DND-41 (cell line): ENCODE measurements at regions not wholly inside any gene's neighbourhood (a gene's known extent, or its start where the extent isn't known, plus 50 kb on each side); places are given as distances from the start of the nearest gene placed in this dataset.

ENCODE experiments used
- ATAC-seq: fragments of 200-7000 bp; cut with Tn5 transposase; 3 replicates; pipeline ENCODE4 v1.9.1; 2021; ENCODE audit warnings: low read depth; ENCODE audit not compliant: insufficient read depth
- DNase-seq: peaks from one replicate; pipeline ENCODE4 v3.0.0-alpha.2; 2020
- H2AFZ ChIP-seq: 2 replicates; pipeline ENCODE4 v1.6.0; 2012; ENCODE audit warnings: low read depth, low read length
- H3K27ac ChIP-seq: 2 replicates; pipeline ENCODE4 v1.5.1; 2012; ENCODE audit warnings: low read length, inconsistent platforms
- H3K27me3 ChIP-seq: fragments of 200-600 bp; sonication (generic); 2 replicates; pipeline ENCODE4 v1.6.0; 2012; ENCODE audit warnings: low read length, mild to moderate bottlenecking, inconsistent platforms; ENCODE audit not compliant: insufficient read depth, poor library complexity
- H3K36me3 ChIP-seq: 2 replicates; pipeline ENCODE4 v1.5.1; 2012; ENCODE audit warnings: low read length, inconsistent platforms; ENCODE audit not compliant: insufficient read depth
- H3K4me1 ChIP-seq: 2 replicates; pipeline ENCODE4 v1.5.1; 2012; ENCODE audit warnings: mild to moderate bottlenecking, low read length; ENCODE audit not compliant: insufficient read depth
- H3K4me2 ChIP-seq: 2 replicates; pipeline ENCODE4 v1.6.0; 2012; ENCODE audit warnings: mild to moderate bottlenecking, moderate library complexity, low read length, inconsistent platforms; ENCODE audit not compliant: insufficient read depth
- H3K4me3 ChIP-seq, 2 experiments: fragments of 200-600 bp in 1 of 2; shearing (Covaris generic) in 1 of 2; 2 replicates each; pipeline ENCODE4 v1.5.1; 2012 to 2016; ENCODE audit warnings: inconsistent platforms in 2 of 2, low read length in 2 of 2, mild to moderate bottlenecking in 2 of 2, low read depth in 1 of 2, moderate library complexity in 1 of 2
- H3K79me2 ChIP-seq: 2 replicates; pipeline ENCODE4 v1.6.0; 2012; ENCODE audit warnings: low read length, inconsistent platforms; ENCODE audit not compliant: insufficient read depth
- H3K9ac ChIP-seq: 2 replicates; pipeline ENCODE4 v1.6.0; 2012; ENCODE audit warnings: low read depth, mild to moderate bottlenecking, inconsistent platforms, low read length, moderate library complexity
- H3K9me3 ChIP-seq: 2 replicates; pipeline ENCODE4 v1.5.1; 2012; ENCODE audit warnings: low read length, moderate library complexity, mild to moderate bottlenecking, inconsistent platforms; ENCODE audit not compliant: insufficient read depth, severe bottlenecking
- H4K20me1 ChIP-seq: 2 replicates; pipeline ENCODE4 v1.6.0; 2012; ENCODE audit warnings: low read length; ENCODE audit not compliant: insufficient read depth
- EZH2 ChIP-seq: IDR thresholded peaks from 3 replicates; pipeline ENCODE4 v1.6.1; 2012; ENCODE audit warnings: borderline replicate concordance, low read depth, mild to moderate bottlenecking, moderate library complexity, low read length, inconsistent platforms; ENCODE audit not compliant: severe bottlenecking
- TF ChIP-seq, protein P1 (sequence below): IDR thresholded peaks from 2 replicates; pipeline ENCODE4 v1.5.1; 2012; ENCODE audit warnings: borderline replicate concordance, low read length, moderate library complexity, mild to moderate bottlenecking; ENCODE audit not compliant: poor library complexity, severe bottlenecking; ENCODE audit errors: extremely low read depth

GRCh38 chr10:78966182-78966787 is 102.5 kb upstream of the ZMIZ1 start:
- no peak overlapping the region for H3K9ac ChIP-seq
- no peak overlapping the region for H2AFZ ChIP-seq

GRCh38 chr10:78966844-78967488 is 101.8 kb upstream of the ZMIZ1 start:
- ATAC-seq, result no peak
- H3K4me1 ChIP-seq, result no peaks in the 10 kb centered on the region

More at GRCh38 chr10:78966182-78966787, 102.5 kb upstream of the ZMIZ1 start:
- H3K27ac ChIP-seq, result no peak overlapping the region
- DNase-seq (no peak), ATAC-seq (no peak)
- H3K27me3 ChIP-seq, result peaks cover 6% of the 10 kb centered on the region
- no peak overlapping the region for H3K4me2 ChIP-seq
- H3K4me3 ChIP-seq, result no peak overlapping the region
- H3K36me3 ChIP-seq, result no peaks in the 10 kb centered on the region
- no peaks in the 10 kb centered on the region for H3K9me3 ChIP-seq
- no peaks in the 10 kb centered on the region for H4K20me1 ChIP-seq
- no peaks in the 10 kb centered on the region for H3K4me1 ChIP-seq
- H3K79me2 ChIP-seq, result no peaks in the 10 kb centered on the region
- TF ChIP-seq, protein P1, sequence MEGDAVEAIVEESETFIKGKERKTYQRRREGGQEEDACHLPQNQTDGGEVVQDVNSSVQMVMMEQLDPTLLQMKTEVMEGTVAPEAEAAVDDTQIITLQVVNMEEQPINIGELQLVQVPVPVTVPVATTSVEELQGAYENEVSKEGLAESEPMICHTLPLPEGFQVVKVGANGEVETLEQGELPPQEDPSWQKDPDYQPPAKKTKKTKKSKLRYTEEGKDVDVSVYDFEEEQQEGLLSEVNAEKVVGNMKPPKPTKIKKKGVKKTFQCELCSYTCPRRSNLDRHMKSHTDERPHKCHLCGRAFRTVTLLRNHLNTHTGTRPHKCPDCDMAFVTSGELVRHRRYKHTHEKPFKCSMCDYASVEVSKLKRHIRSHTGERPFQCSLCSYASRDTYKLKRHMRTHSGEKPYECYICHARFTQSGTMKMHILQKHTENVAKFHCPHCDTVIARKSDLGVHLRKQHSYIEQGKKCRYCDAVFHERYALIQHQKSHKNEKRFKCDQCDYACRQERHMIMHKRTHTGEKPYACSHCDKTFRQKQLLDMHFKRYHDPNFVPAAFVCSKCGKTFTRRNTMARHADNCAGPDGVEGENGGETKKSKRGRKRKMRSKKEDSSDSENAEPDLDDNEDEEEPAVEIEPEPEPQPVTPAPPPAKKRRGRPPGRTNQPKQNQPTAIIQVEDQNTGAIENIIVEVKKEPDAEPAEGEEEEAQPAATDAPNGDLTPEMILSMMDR, result no peak
- TF ChIP-seq EZH2, result no peak

DNA sequence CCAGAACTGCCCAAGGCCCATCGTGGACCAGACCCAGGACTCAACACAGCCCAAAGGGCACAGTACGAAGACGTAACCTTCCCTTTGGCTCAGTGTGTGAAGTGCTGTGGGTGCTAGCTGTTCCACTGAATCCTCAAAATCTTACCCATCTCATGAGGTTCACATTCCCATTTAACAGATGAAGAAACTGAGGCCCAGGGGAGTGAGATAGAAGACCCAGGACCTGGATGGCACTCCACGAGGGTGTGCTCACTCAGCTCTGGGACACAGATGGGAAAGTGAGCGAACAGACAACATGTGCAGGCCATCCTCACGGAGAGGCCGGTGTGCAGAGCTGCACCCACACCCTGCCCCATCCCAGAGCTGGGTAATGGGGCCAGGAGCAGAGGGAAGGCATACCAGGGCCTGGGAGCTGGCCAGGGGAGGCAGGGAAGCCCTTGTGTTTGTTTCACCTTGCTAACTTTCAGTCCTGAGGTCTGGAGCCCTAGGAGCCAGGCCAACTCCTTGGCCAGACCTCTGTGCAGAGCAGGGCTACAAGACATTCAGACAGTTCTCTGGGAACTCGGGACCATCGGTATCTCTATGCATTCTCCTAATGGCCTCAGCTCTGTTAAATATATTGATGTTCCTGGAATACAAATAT is 100.3 kb upstream of the ZMIZ1 start:
- Histone ChIP-seq H3K9me3 (no peaks in the 10 kb centered on the region), H3K9ac (no peak overlapping the region), H3K27me3 (no peaks in the 10 kb centered on the region), H4K20me1 (no peaks in the 10 kb centered on the region), H3K4me2 (no peak overlapping the region), H2AFZ (no peak overlapping the region), H3K36me3 (no peaks in the 10 kb centered on the region), H3K79me2 (no peaks in the 10 kb centered on the region), H3K27ac (no peak overlapping the region), H3K4me3 (no peak overlapping the region), H3K4me1 (peaks cover 9% of the 10 kb centered on the region)
- TF ChIP-seq, protein P1, result no peak
- ATAC-seq (no peak), DNase-seq (no peak)

More at GRCh38 chr10:78966844-78967488, 101.8 kb upstream of the ZMIZ1 start:
- H3K4me2 ChIP-seq, result no peak overlapping the region
- H3K9me3 ChIP-seq, result no peaks in the 10 kb centered on the region
- H3K79me2 ChIP-seq, result no peaks in the 10 kb centered on the region
- H2AFZ ChIP-seq, result no peak overlapping the region
- no peaks in the 10 kb centered on the region for H4K20me1 ChIP-seq
- H3K4me3 ChIP-seq, result no peak overlapping the region
- H3K27ac ChIP-seq, result no peak overlapping the region
- H3K9ac ChIP-seq, result no peak overlapping the region
- no peaks in the 10 kb centered on the region for H3K36me3 ChIP-seq
- TF ChIP-seq, protein P1, result no peak
- TF ChIP-seq EZH2, result no peak
- H3K27me3 ChIP-seq, result peaks cover 3% of the 10 kb centered on the region
- DNase-seq, result no peak
